Limb (tissue), 2 donors: ENCODE measurements at regions not wholly inside any gene's neighbourhood (a gene's known extent, or its start where the extent isn't known, plus 50 kb on each side); places are given as distances from the start of the nearest gene placed in this dataset.
"Not testable (repeated sequence)": the region's sequence is repeated elsewhere in the genome, so short reads cannot be mapped to it uniquely, and the experiment has no call there.

ENCODE experiments used
- DNase-seq, 2 donors: peaks; one replicate each; pipeline ENCODE4 v3.0.0-alpha.2; 2016; ENCODE audit errors: extremely low spot score in 2 of 2

- no peak for DNase-seq
Observed at GRCh38 chr17:70994194-70994593, 824.9 kb downstream of the KCNJ2 start.

- DNase-seq: no peak
Observed at GRCh38 chr17:70995997-70996396, 826.7 kb downstream of the KCNJ2 start.

GRCh38 chr17:71003736-71004135, 834.4 kb downstream of the KCNJ2 start:
- peak; percentile 14 to 38 for DNase-seq

GRCh38 chr17:71004413-71004812, 835.1 kb downstream of the KCNJ2 start:
- DNase-seq: no peak

- no peak for DNase-seq
Observed at GRCh38 chr17:71011391-71011790, 842.1 kb downstream of the KCNJ2 start.

DNA sequence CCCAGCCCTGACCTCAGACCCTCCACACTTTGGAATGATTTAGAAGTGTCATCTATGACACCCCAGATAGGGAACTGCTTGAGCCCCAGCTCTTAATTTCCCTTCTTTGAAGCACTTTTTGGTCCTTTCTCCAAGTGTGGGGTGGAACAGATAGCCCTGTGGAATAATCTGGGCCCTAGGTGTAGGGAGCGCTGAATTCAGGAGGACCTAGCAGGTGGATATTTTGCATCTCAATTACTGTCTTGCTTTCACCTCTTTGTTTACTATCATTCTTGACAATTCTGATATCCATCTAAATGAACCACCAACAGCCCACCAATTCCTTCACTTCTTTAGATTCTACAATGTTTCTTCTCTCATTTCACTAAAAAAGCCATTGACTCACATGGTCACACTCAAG, 850.4 kb downstream of the KCNJ2 start:
- no peak for DNase-seq

- no peak for DNase-seq
Observed at GRCh38 chr17:71022758-71023157, 853.4 kb downstream of the KCNJ2 start.

DNA sequence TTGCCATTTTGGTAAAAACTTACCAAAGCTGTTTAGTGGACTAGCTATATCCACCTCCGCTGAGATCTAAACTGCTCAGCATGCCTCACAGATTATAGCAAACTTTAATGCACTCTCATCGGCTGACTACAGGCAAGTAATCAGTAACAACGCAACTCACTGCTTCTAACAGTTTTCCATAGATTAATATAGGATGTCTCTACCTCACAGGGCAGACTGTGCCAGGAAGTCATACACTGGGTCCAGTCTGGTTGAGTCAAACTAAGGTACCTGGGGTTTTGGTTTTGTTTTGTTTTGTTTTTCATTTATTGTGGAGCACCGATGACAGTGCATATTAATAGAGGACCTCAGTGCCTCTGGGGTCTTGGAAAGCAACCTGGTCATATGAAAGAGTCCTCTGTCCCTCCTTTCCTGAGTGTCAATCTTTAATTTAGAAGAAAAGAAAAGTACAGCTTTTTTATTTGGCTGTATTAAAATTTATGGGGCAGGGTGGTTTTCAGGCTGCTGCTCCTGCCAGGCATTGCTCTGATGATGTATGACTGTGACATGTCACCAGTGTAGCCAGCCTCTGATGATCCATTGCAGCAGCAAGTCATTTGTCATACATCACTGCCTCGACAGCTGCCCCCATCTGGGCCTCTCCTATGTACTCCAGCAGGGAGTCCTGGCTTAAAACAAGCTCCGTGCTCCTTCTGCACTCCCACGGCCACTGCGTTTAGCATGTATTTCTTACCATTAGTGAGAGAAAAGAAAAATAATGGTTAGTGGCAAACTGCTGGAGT, 854.1 kb downstream of the KCNJ2 start:
- peak; percentile 50 to 63 for DNase-seq

GRCh38 chr17:71024172-71024571, 854.8 kb downstream of the KCNJ2 start:
- DNase-seq: no peak

DNA sequence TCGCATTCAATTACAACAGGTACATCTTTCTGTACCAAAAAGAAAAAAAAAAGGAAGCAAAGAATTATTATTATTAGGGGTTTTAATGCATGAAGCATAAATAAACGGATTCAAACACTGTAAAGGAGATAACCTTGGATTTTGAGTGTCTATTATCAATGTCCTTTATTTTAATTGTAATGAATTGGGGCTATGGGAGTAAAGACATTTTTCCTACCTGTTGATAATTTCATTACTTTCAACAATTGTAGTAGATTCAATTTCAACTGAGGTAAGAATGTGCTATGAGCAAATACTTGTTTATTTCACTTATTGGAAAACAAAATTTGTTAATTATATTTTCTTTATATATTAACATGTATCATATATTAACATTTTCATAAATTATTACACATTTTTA, 855.6 kb downstream of the KCNJ2 start:
- no peak for DNase-seq

DNA sequence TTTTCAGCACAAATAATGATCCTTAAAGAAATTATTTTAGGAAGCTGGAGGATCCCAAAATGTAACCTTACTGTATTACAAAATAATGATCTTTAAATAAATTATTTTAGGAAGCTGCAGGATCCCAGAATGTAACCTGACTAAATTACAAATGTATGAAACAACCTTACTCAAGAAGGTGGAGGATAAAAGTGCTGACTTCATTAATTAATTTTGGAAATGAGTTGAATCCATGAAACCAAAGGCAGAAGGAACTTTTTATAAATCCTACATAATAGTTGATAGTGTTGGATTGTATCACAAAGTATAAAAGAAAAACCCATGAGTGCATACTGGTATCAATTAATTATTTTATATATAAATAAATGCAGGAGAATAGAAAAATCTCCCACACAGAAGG, 859.9 kb downstream of the KCNJ2 start:
- DNase-seq: no peak

DNA sequence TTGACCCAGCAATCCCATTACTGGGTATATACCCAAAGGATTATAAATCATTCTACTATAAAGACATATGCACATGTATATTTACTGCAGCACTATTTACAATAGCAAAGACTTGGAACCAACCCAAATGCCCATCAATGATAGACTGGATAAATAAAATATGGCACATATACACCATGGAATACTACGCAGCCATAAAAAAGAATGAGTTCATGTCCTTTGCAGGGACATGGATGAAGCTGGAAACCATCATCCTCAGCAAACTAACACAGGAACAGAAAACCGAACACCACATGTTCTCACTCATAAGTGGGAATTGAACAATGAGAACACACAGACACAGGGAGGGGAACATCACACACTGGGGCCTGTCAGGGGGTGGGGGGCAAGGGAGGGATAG, 862.0 kb downstream of the KCNJ2 start:
- not testable (repeated sequence) for DNase-seq

DNA sequence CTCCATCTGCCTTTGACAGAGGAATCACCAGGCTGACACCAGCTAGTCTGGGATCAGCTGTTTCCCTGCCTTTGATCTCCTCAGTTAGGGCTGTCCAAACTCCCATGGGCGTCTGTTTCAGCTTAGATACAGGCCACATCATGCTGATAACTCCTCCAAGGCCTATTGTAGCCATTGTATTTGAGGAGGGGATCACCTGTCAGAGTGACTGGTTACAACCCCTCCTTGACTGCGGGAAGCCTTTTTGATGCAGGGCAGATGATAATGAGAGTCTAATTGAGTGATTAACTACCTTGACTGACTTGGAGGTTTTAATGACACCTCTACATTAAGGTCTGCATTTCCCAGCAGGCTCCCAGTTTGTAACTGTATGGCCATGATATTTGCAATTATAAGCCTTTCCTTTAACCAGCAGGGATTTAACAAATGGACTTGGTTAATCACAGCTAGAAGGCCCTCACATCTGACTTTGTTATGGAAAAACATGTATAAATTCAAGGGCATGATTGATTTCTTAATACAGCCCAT, 863.5 kb downstream of the KCNJ2 start:
- no peak for DNase-seq

- no peak for DNase-seq
Observed at GRCh38 chr17:71033336-71033735, 864.0 kb downstream of the KCNJ2 start.

DNA sequence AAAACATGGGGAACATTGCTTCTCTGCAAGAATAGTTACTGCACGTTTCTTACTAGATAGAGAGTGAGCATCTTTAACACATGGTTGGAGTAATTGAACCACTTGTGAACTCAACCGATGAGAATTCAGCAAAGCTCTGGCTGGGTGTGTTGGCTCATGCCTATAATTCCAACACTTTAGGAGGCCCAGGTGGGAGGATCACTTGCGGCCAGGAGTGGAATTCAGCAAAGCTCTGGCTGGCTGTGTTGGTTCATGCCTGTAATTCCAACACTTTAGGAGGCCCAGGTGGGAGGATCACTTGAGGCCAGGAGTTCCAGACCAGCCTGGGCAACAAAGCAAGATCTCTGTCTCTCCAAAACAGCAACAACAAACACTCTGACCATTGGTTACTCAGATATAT, 865.9 kb downstream of the KCNJ2 start:
- no peak for DNase-seq

- no peak for DNase-seq
Observed at GRCh38 chr17:71037386-71037785, 868.1 kb downstream of the KCNJ2 start.

DNA sequence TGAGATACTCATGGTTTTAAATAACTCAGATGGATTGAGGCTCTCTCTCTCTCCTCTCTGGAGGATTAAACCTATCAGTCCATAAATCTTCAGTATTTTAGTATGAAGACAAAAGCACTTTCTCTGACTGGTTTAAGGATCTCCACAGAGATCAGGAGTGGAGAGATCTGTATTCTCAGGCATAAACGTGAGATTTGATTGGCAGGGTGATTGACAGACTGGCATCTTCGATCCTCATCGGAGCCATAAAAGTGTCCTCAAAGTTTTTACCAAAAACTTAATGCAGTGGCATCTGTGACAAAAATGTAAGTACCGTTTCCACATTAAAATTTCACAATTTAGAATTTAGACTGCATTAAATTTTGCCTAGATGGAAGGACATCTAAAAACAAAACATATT, 870.1 kb downstream of the KCNJ2 start:
- no peak for DNase-seq

DNA sequence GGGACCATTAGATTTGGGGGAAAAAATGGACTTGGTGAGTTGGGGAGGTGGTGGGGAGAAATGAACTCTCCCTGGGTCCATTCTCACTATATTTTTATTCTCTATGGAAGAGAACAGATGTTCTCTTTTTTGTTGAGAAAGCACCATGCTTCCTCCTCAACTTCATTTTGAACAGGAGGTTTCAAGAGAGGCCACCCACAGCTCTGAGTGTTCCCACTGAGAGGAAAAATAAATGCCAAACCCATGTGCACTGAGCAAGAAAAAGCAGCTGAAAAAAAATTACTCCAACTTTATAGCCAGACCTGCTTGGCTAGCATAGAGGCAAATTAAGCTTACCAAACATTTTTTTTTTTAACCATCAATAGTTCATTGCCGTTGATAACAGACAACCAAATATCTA, 883.6 kb downstream of the KCNJ2 start:
- DNase-seq: no peak

DNA sequence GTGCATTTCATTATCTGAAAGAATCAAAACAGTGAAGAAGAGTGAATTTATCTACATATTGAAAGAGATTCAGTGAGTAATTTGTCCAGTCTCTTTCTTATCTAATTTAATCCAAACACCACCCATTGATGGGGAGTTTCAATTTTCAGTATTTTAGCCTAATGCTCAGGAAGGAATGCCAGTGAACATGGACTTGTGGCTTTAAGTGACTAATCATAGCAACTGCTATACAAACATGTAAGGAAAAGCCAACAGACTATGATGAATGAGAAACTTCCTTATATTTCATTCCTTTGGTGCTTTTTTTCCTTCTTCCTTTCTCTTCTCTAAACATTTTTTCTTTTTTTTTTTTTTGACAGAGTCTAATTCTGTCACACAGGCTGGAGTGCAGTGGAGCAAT, 885.8 kb downstream of the KCNJ2 start:
- DNase-seq: no peak

- DNase-seq: no peak
Observed at GRCh38 chr17:71057448-71057847, 888.1 kb downstream of the KCNJ2 start.

- no peak for DNase-seq
Observed at GRCh38 chr17:71057938-71058337, 888.6 kb downstream of the KCNJ2 start.

- no peak for DNase-seq
Observed at GRCh38 chr17:71063127-71063526, 893.8 kb downstream of the KCNJ2 start.

GRCh38 chr17:71063559-71063958, 894.2 kb downstream of the KCNJ2 start:
- no peak for DNase-seq
